NT2/D1 (cell line): ENCODE measurements at regions not wholly inside any gene's neighbourhood (a gene's known extent, or its start where the extent isn't known, plus 50 kb on each side); places are given as distances from the start of the nearest gene placed in this dataset.

ENCODE experiments used
- DNase-seq: peaks from one replicate; pipeline ENCODE4 v3.0.0-alpha.2; 2011; ENCODE audit warnings: low read depth, low spot score
- H3K27me3 ChIP-seq: 2 replicates; pipeline ENCODE4 v1.6.0; 2011; ENCODE audit warnings: mild to moderate bottlenecking; ENCODE audit not compliant: insufficient read length, insufficient read depth
- H3K36me3 ChIP-seq: 2 replicates; pipeline ENCODE4 v1.6.1; 2011; ENCODE audit warnings: mild to moderate bottlenecking, low read length, mixed read lengths; ENCODE audit not compliant: insufficient read depth, insufficient read length
- H3K4me1 ChIP-seq: 2 replicates; pipeline ENCODE4 v1.5.1; 2011; ENCODE audit not compliant: insufficient read depth, insufficient read length
- H3K4me3 ChIP-seq: 2 replicates; pipeline ENCODE4 v1.5.1; 2011; ENCODE audit warnings: low read depth; ENCODE audit not compliant: insufficient read length
- H3K9ac ChIP-seq: 2 replicates; pipeline ENCODE4 v1.6.0; 2011; ENCODE audit warnings: low read depth; ENCODE audit not compliant: insufficient read length
- H3K9me3 ChIP-seq: 2 replicates; pipeline ENCODE4 v1.5.1; 2011; ENCODE audit warnings: mild to moderate bottlenecking, low read length; ENCODE audit not compliant: insufficient read depth
- SUZ12 ChIP-seq: IDR thresholded peaks from 2 replicates; pipeline ENCODE4 v1.6.1; 2011; ENCODE audit not compliant: insufficient read length, insufficient read depth; ENCODE audit errors: extremely low read depth
- YY1 ChIP-seq: IDR thresholded peaks from 2 replicates; pipeline ENCODE4 v1.6.1; 2011; ENCODE audit not compliant: insufficient read length, insufficient read depth
- ZNF274 ChIP-seq: IDR thresholded peaks from 2 replicates; pipeline ENCODE4 v1.6.1; 2011; ENCODE audit warnings: mild to moderate bottlenecking, low read depth, low read length

DNA sequence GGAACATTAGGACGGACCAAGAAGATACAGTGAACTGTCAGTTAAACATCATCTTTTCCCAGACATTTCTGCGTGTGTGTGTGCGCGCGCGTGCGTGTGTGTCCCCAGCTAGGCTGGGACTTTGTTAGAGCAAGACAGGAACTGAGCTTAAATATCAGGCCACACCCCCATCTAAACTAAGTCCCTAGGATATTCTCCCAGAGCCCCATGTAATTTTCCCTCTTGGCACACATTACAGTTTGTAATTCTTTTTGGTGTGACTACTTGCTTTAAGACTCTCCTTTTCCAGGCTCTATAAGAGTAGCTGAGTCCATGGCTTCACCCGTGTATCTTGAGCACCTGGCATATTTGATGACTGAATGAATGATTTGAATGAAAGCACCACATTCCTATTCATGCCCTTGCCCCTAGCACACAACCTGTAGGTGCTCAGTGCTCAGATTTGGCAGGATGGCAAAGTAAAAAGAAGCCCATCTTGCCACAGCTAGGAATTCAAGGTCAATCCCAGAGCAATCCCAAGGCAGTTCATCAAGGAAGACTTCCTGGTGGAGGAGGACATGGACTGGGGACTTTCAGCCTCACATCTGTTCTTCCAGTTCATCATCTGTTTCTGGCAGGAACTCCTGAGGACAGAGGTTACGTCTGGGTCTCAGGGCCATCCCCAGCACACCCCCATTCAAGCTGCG, 69.2 kb downstream of the MRPL14 start:
- Histone ChIP-seq H3K4me1 (peaks cover 8% of the 10 kb centered on the region), H3K27me3 (no peaks in the 10 kb centered on the region), H3K36me3 (no peaks in the 10 kb centered on the region), H3K9ac (no peak overlapping the region), H3K4me3 (no peak overlapping the region), H3K9me3 (peaks cover 16% of the 10 kb centered on the region; the same call in 1 of the 2 replicates)
- DNase-seq = no peak
- TF ChIP-seq YY1 (no peak), SUZ12 (no peak), ZNF274 (no peak)

DNA sequence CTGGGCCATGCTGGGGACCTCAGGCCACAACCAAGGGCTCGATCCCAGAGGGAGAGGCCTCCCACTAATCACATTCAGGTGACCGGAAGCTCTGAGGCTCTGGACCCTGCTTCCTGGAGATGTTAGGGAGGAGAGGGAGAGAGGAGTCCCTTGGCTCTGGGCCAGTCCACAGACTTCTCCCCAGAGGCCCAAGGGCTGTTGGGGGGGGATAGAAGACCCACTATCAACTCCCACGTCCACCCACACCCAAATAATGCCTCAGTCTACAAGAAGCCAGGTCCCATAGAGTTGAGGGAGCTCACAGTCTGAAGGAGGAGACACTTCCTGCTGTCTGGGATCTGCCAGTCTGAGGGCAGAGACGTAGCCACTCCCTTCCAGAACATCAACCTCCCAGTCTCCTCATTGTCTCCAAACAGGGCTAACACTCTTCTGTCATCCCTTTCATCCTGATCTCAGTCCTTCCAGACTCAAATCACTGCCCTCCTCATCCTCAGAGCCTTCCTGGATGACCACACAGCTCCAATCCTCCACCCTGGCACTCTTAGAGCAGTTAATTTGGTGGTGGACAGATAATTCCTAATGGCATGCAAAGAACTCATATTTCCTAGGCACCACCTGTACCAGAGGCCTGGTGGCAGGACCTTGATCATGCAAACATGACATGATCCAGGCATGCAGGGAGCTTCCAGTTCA, 69.9 kb downstream of the MRPL14 start:
- Histone ChIP-seq H3K4me3 (no peak overlapping the region), H3K36me3 (no peaks in the 10 kb centered on the region), H3K9ac (no peak overlapping the region), H3K9me3 (peaks cover 16% of the 10 kb centered on the region; the same call in 1 of the 2 replicates), H3K27me3 (no peaks in the 10 kb centered on the region), H3K4me1 (peaks cover 10% of the 10 kb centered on the region)
- DNase-seq = no peak
- TF ChIP-seq YY1 (no peak), ZNF274 (no peak)

DNA sequence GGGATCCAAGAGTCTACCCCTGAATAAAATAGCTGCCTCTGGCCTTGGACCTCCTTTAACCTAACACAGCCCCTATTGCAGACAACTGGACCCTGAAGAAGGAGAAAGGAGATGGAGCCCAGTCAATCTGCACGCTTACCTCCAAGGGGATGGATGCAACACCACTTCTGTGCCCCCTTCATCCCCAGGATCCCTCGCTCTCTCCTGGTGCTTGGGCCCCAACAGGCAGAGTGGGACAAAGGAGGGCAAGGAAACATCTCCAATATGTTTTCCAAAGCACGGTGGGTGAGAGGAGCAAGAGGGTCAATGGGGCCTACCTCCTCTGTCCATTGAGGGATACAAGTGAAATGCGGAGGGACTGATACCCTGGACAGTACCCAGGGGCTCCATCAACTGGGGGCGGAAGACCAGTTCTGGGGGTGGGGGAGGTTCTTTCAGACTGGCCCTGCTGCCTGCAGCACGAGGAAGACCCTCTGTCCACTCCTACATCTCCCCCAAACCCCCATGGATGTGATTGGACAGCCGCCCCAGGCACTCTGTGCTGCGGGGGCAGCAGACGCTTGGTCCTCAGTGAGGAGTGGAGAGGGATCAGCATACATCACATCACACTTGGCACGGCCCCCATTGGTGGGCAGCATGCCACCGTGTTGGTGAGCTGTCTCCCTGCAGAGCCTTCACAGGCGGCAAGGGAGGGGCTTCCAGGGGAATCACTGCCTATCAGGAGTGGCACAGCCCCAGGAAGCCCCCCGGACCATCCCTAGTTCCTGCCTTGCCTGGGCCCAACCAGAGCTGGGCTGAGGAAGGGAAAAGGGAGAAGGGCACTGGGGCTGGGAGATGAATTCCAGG, 70.6 kb downstream of the MRPL14 start:
- Histone ChIP-seq H3K9ac (no peak overlapping the region), H3K36me3 (no peaks in the 10 kb centered on the region), H3K9me3 (peaks cover 16% of the 10 kb centered on the region; the same call in 1 of the 2 replicates), H3K4me3 (no peak overlapping the region), H3K27me3 (no peaks in the 10 kb centered on the region), H3K4me1 (peaks cover 17% of the 10 kb centered on the region)
- no peak for TF ChIP-seq YY1
- TF ChIP-seq SUZ12 = no peak
- TF ChIP-seq ZNF274 = no peak
- DNase-seq = no peak

GRCh38 chr6:44054721-44055559, 72.3 kb downstream of the MRPL14 start:
- H3K9ac ChIP-seq = no peak overlapping the region

GRCh38 chr6:44053760-44054556, 73.3 kb downstream of the MRPL14 start:
- no peak overlapping the region for H3K9ac ChIP-seq
- no peaks in the 10 kb centered on the region for H3K27me3 ChIP-seq
- no peak for DNase-seq
- no peaks in the 10 kb centered on the region for H3K9me3 ChIP-seq
- no peak for TF ChIP-seq ZNF274
- H3K4me1 ChIP-seq = peaks cover 20% of the 10 kb centered on the region
- H3K36me3 ChIP-seq = no peaks in the 10 kb centered on the region
- no peak overlapping the region for H3K4me3 ChIP-seq

More at GRCh38 chr6:44054721-44055559, 72.3 kb downstream of the MRPL14 start:
- TF ChIP-seq YY1 = no peak
- TF ChIP-seq SUZ12 = no peak
- no peak for TF ChIP-seq ZNF274
- DNase-seq = no peak
- H3K36me3 ChIP-seq = no peaks in the 10 kb centered on the region
- peaks cover 9% of the 10 kb centered on the region; the same call in 1 of the 2 replicates for H3K9me3 ChIP-seq
- no peak overlapping the region for H3K4me3 ChIP-seq
- H3K4me1 ChIP-seq = peaks cover 20% of the 10 kb centered on the region
- H3K27me3 ChIP-seq = no peaks in the 10 kb centered on the region

GRCh38 chr6:44053106-44053756, 74.0 kb downstream of the MRPL14 start:
- TF ChIP-seq SUZ12 = no peak
- no peak for TF ChIP-seq YY1
- Histone ChIP-seq H3K27me3 (no peaks in the 10 kb centered on the region), H3K9ac (no peak overlapping the region), H3K36me3 (no peaks in the 10 kb centered on the region), H3K4me3 (no peak overlapping the region), H3K9me3 (no peaks in the 10 kb centered on the region), H3K4me1 (peaks cover 20% of the 10 kb centered on the region)
- DNase-seq = no peak
